Stomach (tissue), 8 donors: ENCODE measurements at regions not wholly inside any gene's neighbourhood (a gene's known extent, or its start where the extent isn't known, plus 50 kb on each side); places are given as distances from the start of the nearest gene placed in this dataset.

ENCODE experiments used
- DNase-seq, 2 donors: peaks; one replicate each; pipeline versions ENCODE4 v3.0.0 to v3.0.0-alpha.2; 2013 to 2019
- H3K27ac ChIP-seq, 5 donors: fragments of 200-600 bp in 4 of 5; sonication (generic) in 4 of 5; one replicate each; pipeline ENCODE4 v1.5.1; 2013 to 2019; ENCODE audit warnings: mild to moderate bottlenecking in 1 of 5, moderate library complexity in 1 of 5
- H3K27me3 ChIP-seq, 3 donors: fragments of 200-600 bp; sonication (generic); one replicate each; pipeline ENCODE4 v1.5.1; 2017 to 2019; ENCODE audit warnings: mixed run types in 1 of 3
- H3K36me3 ChIP-seq, 4 donors: fragments of 200-600 bp; sonication (generic); 1 replicate in 3 of 4; 2 replicates in 1 of 4; pipeline ENCODE4 v1.5.1; 2016 to 2019
- H3K4me1 ChIP-seq, 4 donors: fragments of 200-600 bp; sonication (generic); one replicate each; pipeline ENCODE4 v1.5.1; 2016 to 2019
- H3K4me3 ChIP-seq, 4 donors: fragments of 200-600 bp; sonication (generic) in 3 of 4; one replicate each; pipeline ENCODE4 v1.5.1; 2016 to 2019; ENCODE audit warnings: mild to moderate bottlenecking in 1 of 4
- H3K9me3 ChIP-seq, 4 donors: fragments of 200-600 bp; sonication (generic); one replicate each; pipeline ENCODE4 v1.5.1; 2016 to 2019
- CTCF ChIP-seq, 7 experiments: fragments of 450-650 bp in 4 of 7; fragments of 200-600 bp in 3 of 7; sonication (generic) in 3 of 7; IDR thresholded peaks; one replicate each; pipeline ENCODE4 v1.5.1; 2016 to 2019; ENCODE audit warnings: antibody characterized with exemption in 7 of 7, control low read depth in 2 of 7, mild to moderate bottlenecking in 1 of 7
- EP300 ChIP-seq: sonication (generic); formaldehyde crosslinking; IDR thresholded peaks from one replicate; pipeline ENCODE4 v1.6.1; 2017; ENCODE audit warnings: antibody characterized with exemption
- POLR2A ChIP-seq, 4 donors: fragments of 450-650 bp; IDR thresholded peaks; one replicate each; pipeline ENCODE4 v1.6.1; 2016; ENCODE audit warnings: antibody characterized with exemption in 4 of 4, control low read depth in 2 of 4, mild to moderate bottlenecking in 1 of 4, moderate library complexity in 1 of 4
- POLR2AphosphoS5 ChIP-seq, 3 donors: sonication (generic); formaldehyde crosslinking; IDR thresholded peaks; one replicate each; pipeline ENCODE4 v1.6.1; 2016; ENCODE audit warnings: antibody characterized with exemption in 3 of 3
- WGBS, 5 donors: extraction: QIAGEN DNeasy Blood & Tissue Kit in 3 of 5; methylation state at CpG; one replicate each; pipeline versions ENCODE4 v1.1.5 to v1.1.7; 2013 to 2018; 5-methylcytosine and 5-hydroxymethylcytosine counted together
- intact Hi-C: fragments of 100-400 bp; cut with DNase I; formaldehyde crosslinking; loops from one replicate; pipeline ENCODE4 v1.15.1; 2023; ENCODE audit warnings: low total_unique reads
- donor health status: healthy with polysubstance abuse.
- donor health status: Bipolar disorder and iron deficiency.
- donor health status: healthy.

GRCh38 chr15:81863162-81863561 lies 182.7 kb downstream of the MEX3B start:
- Histone ChIP-seq H3K27me3 (no peaks in the 10 kb centered on the region), H3K4me3 (no peak overlapping the region), H3K27ac (no peak overlapping the region), H3K36me3 (no peaks in the 10 kb centered on the region), H3K9me3 (no peaks in the 10 kb centered on the region), H3K4me1 (no peaks in the 10 kb centered on the region)
- DNase-seq: no peak
- intact Hi-C loops: no loop called here
- WGBS, 5 donors: 42 to 69% (median 56%) methylated on average over 2 of the region's 2 CpGs
- TF ChIP-seq CTCF (IDR thresholded peaks at IDR 0.05): no peak

GRCh38 chr15:81859737-81860516 lies 185.9 kb downstream of the MEX3B start:
- H3K27me3 ChIP-seq: no peaks in the 10 kb centered on the region
- WGBS, 5 donors: 66 to 78% (median 72%) methylated on average over 9 of the region's 9 CpGs
- H3K4me3 ChIP-seq: no peak overlapping the region
- DNase-seq: peak in 1 of 2 donors; percentile 26
- H3K27ac ChIP-seq: no peak overlapping the region
- no peaks in the 10 kb centered on the region for H3K4me1 ChIP-seq
- no peaks in the 10 kb centered on the region for H3K36me3 ChIP-seq
- intact Hi-C loops: no loop called here
- H3K9me3 ChIP-seq: no peaks in the 10 kb centered on the region
- no peak for TF ChIP-seq POLR2AphosphoS5 (IDR thresholded peaks at IDR 0.05)
- TF ChIP-seq EP300: no peak
- TF ChIP-seq CTCF (IDR thresholded peaks at IDR 0.05): no peak
- TF ChIP-seq POLR2A (IDR thresholded peaks at IDR 0.05): no peak

GRCh38 chr15:81858586-81858985 lies 187.2 kb downstream of the MEX3B start:
- Histone ChIP-seq H3K27me3 (no peaks in the 10 kb centered on the region), H3K4me3 (no peak overlapping the region), H3K9me3 (no peaks in the 10 kb centered on the region), H3K27ac (no peak overlapping the region), H3K36me3 (no peaks in the 10 kb centered on the region), H3K4me1 (no peaks in the 10 kb centered on the region)
- WGBS, 5 donors: 43 to 59% (median 54%) methylated on average over 3 of the region's 3 CpGs
- intact Hi-C loops: no loop called here
- TF ChIP-seq POLR2A (IDR thresholded peaks at IDR 0.05): no peak
- no peak for TF ChIP-seq EP300
- no peak for TF ChIP-seq CTCF (IDR thresholded peaks at IDR 0.05)
- no peak for TF ChIP-seq POLR2AphosphoS5 (IDR thresholded peaks at IDR 0.05)
- no peak for DNase-seq

GRCh38 chr15:81858136-81858535 lies 187.7 kb downstream of the MEX3B start:
- no peaks in the 10 kb centered on the region for H3K9me3 ChIP-seq
- no peaks in the 10 kb centered on the region for H3K27me3 ChIP-seq
- 83 to 93% (median 92%) methylated on average over 6 of the region's 6 CpGs for WGBS, 5 donors
- H3K36me3 ChIP-seq: no peaks in the 10 kb centered on the region
- H3K27ac ChIP-seq: no peak overlapping the region
- no peak for TF ChIP-seq CTCF (IDR thresholded peaks at IDR 0.05)
- TF ChIP-seq POLR2A (IDR thresholded peaks at IDR 0.05): no peak
- TF ChIP-seq POLR2AphosphoS5 (IDR thresholded peaks at IDR 0.05): no peak
- TF ChIP-seq EP300: no peak
- H3K4me3 ChIP-seq: no peak overlapping the region
- no peak for DNase-seq
- no peaks in the 10 kb centered on the region for H3K4me1 ChIP-seq
- intact Hi-C loops: no loop called here
